NCI-H1417 (cell line): ENCODE measurements at regions not wholly inside any gene's neighbourhood (a gene's known extent, or its start where the extent isn't known, plus 50 kb on each side); places are given as distances from the start of the nearest gene placed in this dataset.

Source experiments
- DNase-seq, 3 experiments: peaks; one replicate each; lab custom pipeline; 2025; lab: John Stamatoyannopoulos, UW

- no peak for DNase-seq
These were observed 62.7 kb upstream of the FTH1 start for GRCh38 chr11:62030071-62030684.

DNA sequence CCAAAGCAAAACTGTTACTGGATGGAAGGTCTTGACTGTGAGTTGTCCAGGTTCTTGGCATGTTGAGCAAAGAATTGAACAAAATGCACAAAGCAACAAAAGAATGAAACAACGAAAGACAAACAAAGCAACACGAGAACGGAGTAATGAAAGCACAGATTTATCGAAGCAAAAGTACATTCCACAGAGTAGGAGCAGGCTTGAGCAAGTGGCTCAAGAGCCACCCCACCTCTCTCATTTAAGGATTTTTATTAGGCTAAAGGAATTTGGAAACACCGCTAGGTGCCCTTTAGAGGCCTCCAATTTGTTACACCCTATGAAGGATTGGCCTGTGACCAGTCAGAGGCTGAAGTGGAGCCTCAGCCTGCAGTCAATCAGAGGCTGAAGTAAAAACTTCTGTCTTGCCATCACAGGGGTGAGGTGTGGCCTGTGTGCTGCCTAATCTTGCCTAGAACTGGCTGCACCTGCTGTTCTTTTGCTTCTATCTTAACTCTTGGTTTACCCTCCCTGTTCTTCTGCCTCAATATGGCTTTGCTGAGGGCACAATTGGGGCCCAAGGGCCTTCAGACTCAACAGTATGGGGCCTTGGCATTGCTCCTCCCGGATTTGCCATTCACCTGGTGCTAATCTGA, 59.4 kb upstream of the FTH1 start:
- no peak for DNase-seq

DNA sequence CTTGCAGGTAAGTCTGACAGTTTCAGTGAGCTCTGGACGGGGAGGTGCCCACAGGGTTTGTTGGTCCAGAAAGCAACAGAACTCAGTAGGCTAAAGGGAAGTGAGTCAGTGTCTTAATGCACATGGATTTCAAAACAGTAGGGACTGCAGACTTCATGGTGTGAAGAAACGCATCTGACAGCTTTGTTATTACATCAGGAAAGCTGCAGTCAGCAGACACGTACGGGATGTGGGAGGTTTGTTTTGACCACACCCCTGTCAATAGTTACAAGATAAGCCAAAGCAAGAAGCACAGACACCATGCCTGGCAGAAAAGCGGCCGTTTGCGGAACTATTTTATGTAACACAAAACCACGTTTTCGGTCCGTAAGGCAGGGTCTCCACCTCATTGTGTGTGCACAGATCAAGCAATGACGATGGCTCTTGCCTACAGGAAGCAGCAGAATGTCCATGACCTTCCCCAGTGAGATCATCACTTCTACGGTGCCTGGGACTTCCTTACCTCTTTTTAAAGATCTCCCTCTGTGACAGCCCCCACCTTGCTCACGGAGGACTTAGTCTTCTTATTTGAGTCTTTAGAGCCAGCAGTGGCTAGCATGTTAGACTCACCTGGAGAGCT, 58.2 kb upstream of the FTH1 start:
- DNase-seq = no peak

DNA sequence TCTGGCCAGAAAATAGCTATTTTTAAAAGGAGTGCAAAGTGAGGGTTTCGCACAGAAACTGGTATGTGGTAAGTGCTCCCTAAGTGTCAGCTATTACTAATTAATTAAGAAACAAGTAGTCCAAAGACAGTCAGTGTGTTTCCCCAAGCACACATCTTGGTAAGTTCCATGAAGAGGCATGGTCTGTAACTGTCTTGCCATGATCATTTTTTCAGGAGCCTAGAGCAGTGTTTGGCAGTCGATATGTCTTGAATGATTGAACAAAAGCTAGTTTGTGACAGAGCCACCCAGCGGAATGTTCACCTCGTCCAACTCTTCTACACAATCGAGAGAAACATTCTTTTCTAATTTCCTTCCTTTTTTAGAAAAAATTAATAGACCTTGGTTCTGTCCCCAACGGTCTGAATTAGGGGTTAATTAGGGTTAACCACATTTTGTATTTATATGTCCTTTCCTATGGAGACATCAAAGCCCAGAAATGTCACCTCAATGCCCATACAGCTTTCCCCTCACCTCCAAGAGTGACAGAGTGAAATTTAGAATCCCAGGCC, 57.6 kb upstream of the FTH1 start:
- no peak for DNase-seq

- DNase-seq = no peak
These were observed 54.8 kb upstream of the FTH1 start for GRCh38 chr11:62022211-62022610.

GRCh38 chr11:62020661-62021060, 53.2 kb upstream of the FTH1 start:
- DNase-seq = no peak

- no peak for DNase-seq
These were observed 51.7 kb upstream of the FTH1 start for GRCh38 chr11:62018981-62019664.

DNA sequence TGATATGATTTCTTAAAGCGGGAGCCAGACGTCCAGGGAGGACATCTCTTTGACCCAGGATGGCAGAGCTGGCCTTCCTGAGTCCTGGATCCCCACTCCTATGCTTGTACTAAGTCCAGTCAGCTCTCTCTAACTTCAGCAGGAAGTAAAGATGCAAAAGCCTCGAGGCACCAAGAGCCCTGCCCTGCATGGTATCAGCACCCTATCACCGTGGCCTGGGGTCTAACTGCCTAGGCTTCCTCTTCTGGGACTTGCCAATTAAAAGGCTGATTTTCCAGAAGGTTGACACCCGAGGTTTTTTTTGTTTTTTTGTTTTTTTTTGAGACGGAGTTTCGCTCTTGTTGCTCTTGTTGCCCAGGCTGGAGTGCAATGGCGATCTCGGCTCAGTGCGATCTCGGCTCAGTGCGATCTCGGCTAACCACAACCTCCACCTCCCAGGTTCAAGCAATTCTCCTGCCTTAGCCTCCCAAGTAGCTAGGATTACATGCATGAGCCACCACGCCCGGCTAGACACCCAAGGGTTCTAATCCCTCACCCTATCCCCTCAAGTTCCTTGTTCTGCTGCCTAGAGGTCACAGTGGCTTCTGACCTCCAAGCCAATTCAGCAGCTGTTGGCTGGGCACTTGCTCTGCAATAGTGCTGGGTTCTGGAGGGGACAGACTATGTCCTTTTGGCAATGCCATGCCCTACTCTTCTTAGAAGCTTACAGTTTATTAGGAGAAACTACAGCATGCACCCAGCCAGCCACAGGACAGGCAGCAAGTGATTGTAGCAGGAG, 50.6 kb upstream of the FTH1 start:
- DNase-seq = no peak
